GM19035 (cell line): ENCODE measurements at regions not wholly inside any gene's neighbourhood (a gene's known extent, or its start where the extent isn't known, plus 50 kb on each side); places are given as distances from the start of the nearest gene placed in this dataset.
"Not testable (repeated sequence)": the region's sequence is repeated elsewhere in the genome, so short reads cannot be mapped to it uniquely, and the experiment has no call there.

Experiments
- ATAC-seq: cut with Tn5 transposase; IDR thresholded peaks from one replicate; pipeline ENCODE4 v1.9.1; 2021; ENCODE audit not compliant: unreplicated experiment

DNA sequence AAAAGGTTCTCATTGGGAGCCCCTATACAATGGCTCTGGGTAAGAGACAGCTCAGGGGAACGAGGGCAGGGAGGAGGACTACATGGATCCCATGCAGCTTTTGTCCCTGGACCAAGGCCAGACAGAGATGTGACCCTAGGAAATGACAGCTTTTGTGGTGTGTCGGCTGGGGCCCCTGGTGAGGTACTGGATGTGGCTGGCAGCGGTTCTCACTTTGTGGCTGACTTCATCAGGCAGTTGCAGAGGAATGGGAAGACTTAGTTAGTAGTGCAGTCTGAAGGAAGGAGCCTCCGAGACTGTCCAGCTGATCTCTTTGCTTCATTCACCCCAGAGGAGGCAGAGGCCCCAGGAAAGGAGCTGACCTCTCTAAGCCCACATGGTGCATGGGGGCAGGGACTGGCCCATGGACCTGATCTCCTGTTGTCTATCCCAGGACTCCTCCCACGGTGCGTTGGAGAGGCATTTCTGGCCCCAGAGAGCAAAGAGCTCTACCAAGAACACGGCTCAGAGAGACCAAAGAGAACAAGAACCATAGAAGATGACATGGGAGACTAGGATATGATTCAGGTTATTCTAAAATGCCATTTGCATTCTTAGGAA is 202.9 kb downstream of the RPS24 start:
- no peak for ATAC-seq

DNA sequence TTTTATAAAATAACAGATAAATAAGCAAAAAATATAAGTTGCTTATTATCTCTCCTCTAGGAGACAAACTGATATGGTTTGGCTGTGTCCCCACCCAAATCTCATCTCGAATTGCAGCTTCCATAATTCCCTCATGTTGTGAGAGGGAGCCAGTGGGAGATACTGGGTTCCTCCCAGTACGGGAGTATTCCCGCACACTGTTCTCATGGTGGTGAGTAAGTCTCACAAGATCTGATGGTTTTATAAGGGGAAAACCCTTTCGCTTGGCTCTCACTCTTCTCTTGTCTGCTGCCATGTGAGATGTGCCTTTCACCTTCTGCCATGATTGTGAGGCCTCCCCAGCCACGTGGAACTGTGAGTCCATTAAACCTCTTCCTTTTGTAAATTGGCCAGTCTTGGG is 204.3 kb downstream of the RPS24 start:
- ATAC-seq = not testable (repeated sequence)

DNA sequence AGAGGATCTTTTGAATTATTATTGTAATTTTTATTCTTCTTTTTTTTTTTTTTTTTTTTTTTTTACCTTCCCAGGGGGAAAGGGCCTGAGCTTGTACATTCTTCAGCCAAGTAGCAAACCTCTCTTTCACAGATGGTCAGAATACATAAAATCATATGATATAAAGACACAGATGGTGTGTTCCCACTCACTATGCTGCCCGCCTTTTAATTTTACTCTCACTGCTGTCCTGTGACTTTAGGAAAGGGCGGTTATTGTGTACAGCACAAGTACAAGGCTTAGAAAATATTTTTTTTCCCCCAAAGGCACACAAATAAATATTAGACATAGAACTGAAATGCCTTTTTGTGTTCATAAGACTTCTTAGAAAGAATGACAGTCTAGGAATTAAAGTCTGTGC is 213.6 kb downstream of the RPS24 start:
- no peak for ATAC-seq

DNA sequence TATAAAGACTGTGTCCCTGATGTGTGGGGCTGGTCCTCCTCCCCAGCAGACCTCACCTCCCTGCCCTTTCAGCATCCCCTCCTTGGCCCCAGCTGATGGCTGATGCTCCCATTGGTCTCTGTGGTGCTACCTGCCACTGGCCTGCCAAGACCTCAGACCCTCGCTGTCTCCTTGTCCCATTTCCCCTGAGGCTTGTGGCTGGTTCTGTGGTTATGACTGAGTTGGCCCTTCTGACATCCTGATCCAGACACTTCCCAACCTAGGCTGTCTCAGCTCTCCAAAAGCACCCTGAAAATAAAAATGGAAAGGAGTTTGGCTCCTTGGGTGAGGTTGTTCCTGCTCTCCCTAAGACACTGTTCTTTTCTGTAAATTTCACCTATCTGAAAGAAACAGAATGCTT is 214.2 kb downstream of the RPS24 start:
- no peak for ATAC-seq

DNA sequence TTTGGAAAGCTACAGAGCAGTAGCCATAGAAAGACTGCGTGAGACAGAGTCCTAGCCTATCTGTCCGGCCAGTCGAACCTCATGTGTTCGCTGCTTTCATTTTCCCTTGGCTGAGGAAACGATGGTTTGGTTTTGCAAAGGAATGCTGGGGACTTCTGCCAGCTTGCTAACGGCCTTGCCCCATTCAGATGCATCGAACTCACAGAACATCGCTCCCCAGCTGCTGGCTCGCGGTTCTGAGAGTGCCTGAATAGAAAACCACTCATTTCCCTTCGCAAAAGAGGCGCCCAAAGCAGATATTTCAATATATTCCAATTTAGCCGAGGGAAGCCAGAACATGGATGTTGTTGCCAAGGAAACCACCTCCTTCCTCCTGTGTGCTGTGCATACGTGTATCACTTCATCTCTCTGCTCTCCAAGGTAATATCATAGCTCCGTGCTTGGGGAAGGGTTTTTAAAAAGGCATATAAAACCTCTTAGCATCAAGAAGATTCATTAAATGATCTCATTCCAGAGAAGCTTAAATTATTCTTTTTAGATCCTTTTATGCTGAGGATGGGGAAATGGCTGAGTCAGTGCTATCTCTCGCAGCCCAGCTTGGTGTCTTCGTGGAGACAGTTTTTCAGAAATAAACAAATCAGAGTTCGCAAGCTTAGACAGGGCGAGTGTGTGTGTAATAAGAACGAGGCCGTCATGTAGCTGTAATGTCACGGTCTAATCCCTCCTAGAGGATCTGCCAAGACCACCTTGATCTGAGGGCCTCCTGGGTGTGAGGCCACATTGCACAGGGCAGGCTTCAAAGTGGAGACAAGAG is 215.2 kb downstream of the RPS24 start:
- no peak for ATAC-seq

DNA sequence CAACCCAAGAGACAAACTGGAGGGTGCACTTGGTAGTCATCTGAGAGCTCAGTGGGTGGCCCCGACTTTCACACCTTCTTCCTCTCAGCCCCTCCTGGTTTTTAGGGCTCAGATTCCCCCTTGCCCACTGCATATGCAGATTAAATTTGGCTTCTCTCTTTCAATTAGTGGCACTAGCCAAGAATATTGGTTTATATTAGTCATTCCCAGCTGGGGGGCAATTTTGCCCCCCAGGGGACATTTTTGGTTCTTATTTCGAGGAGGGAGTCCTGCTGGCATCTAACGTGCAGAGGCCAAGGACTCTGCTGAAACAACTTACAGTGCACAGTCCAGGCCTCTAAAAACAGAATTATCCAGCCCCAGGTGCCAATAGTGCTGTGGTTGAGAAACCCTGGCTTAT is 216.0 kb downstream of the RPS24 start:
- no peak for ATAC-seq

DNA sequence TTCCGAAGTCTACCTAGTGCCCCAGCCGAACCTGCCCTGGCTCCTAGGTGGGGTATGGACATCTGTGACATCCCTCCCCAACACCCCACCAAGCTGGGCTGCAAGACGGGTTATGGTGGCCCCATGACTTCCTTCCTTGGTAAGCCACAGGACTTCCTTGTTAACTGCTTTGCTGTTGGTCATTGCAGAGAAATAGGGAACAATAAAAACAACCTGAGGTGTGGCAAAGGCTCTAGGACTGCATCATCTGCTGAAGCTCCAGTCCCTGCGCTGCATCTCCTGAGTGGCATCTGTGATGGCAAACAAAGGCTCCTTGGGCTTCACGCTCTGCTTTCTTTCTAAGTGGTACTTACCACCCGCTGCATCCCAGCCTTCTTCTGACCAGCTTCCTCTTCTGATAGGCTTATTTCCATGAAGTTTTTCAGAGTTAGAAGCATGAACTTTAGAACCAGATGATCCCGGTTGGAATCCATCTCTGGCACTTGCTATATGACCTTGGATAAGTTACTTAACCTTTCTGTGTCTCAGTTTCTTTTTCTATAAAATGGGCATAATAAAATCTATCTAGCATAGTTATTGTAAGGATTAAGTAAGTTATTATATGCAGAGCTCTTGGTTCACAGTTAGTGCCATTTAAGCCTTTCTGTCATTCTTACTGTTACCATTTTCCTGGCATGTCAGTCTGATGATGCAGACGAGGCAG is 216.8 kb downstream of the RPS24 start:
- ATAC-seq = no peak

DNA sequence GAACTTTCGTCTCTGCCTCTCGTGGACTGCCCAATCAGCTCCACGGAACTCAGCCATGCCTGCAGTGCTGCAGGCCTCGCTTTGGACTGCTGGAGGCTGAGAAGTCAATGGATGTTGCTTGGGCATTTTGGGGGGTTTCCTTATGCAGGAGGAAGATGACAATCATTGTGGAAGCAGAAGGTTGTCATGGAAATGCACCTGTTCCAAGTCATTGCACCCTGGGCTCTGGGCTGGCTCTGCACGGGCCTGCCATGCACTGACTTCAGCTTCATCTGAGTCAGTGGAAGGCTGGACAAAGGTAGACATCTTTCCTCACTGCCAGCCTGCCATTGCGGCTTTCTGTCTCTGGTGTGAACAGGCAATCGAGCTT is 217.3 kb downstream of the RPS24 start:
- ATAC-seq = no peak

DNA sequence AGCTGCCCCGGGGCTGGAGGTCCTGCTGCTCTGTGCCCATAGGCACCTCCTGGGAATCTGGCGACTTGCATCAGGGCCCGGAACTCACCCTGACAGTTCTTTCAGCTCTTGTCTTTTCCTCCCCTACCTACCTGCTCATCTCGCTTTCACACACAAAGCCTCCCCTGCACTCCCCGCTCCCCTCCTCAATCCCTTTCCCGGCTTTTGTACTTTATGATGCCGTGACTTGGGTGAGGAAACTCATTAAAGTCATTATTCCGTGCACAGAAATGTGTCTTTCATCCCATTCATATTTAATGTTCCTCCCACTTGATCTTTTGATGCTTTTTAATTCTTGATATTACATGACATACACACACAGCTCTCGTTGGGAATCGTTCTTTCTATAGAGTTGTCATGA is 218.6 kb downstream of the RPS24 start:
- ATAC-seq = no peak

DNA sequence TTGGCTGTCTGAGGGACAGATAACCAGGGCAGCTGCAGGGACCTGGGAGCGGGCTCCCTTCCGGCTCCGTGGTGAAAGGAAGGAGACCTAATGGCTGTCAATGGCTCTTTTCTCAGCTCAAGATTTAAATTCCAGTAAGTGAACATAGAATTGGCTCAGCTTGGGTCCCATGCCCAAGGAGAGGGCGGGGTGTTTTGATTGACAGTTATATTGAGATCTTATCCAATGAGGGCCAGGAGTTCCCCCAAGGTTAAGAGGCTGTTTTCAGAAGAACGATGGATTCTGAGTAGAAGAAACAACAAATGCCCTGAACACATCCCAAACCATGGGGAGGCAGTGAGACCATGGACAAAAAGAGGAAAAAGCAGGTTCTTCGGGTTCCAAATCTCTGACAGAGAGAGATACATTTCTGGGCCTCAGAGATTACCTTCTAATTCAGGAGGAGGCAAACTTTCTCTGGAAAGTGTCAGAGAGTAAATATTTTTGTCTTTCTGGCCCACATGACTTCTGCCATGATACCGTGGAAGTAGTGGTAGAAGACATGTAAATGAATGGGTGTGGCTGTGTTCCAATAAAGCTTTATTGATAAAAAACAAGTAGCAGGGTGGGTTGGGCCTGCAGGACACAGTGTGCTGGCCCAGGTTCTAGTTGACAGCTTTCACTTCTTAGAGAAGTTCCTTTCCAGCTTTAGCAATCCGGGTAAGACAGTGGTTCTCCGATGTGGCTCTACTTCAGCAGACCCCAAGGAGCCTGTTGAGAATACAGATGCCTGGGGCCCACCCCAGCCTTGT is 219.6 kb downstream of the RPS24 start:
- ATAC-seq = no peak

DNA sequence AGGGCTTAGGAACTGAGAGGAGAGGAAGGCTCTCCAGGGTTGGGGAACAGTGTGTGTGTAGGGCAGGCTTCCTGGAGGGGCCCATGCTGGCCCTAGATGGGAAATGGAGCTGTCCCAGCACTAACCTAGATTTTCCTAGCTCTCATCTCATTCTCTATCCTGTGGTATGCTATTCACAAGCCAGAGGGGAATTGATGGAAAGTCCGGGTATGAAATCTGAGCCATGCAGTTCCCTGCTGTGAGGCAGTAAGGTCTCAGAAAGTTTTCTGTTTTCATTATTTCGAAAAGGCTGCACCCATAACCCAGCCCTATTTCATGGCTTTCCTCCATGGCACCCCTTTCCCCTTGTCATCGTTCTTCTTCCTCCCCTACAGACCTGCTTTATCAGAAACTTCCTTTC is 220.3 kb downstream of the RPS24 start:
- ATAC-seq = no peak

DNA sequence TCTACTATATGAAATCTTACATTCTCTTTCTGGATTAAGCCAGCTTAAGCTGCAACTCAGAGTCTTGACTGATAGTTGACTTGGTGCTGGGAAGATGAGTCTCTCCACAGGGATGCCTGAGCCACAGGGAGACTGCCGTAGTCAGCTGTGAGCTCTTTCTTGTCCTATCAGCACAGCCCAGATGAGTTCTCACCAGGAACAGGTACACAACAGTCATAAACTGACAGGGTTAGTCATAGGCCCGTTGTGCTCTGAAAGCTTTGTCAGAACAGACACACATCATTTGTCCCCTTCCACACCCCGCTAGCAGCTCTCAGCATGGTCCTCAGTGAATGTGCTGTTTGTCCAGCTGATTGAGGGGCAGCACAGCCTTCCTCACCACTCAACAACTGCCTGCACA is 221.6 kb downstream of the RPS24 start:
- no peak for ATAC-seq

DNA sequence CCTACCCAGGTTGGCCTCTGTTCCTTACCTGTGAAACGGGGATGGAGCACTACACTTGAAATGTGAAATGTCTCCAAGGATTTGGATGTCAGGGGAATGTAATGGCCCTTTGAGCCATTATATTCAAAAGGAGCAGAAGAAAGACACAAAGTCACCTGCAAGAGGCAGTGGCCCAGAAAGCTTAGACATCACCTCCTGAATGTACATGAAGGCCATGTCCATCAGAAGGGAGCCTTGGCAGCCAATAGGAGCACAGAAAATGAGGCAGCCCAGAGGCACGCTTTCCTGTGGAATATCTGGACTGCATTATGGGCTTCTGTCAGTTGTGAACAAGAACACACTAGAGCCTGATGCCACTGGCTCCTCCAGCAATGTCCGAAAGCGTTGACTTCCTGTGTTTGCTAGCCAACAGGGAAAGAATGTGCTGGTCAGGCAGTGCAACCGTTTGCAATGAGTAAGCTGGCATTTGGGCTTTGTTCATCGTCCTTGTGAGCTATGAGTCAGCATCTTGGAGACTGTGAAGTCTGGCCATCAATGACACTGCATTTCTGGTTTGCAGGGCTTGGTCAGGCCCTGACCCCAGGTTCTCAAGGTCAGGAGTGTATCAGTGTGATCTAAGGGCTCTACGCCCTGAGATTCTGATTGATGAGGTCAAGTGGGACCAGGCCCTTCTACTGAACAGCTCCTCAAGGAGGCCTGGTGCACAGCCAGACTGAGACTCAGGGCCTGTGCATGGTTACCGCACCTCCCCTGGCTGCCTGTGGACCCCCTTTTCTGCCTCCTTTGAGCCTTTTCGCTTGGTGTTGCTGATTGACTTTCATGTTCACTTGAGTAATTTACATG is 222.4 kb downstream of the RPS24 start:
- ATAC-seq = no peak

DNA sequence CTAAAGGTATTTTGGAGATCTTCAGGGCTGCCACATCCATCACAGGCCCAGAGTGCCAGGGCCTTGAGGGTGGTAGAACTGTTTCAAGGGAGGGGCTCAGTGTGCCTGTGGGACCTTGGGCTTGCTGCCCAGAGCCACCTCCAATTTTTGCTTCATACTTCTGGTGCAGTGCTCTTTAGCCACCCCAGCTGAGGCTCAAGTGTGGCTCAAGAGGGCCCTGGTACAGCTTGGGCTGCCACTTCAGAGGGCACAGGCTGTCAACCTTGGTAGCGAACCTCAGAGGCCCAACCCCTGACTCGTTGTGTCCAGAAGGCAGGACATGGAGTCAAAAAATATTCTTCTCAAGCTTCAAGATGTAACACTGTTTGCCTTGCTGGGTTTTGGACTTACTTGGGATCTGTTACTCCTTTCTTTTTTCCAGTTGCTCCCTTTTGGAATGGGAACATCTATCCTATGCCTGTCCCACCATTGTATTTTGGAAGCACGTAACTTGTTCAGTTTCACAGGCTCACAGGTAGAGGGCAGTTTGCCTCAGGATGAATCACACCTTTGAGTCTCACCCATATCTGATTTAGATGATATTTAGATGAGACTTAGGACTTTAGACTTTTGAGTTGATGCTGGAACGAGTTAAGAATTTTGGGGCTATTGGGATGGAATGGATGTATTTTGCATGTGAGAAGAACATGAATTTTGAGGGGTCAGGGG is 224.8 kb downstream of the RPS24 start:
- no peak for ATAC-seq

DNA sequence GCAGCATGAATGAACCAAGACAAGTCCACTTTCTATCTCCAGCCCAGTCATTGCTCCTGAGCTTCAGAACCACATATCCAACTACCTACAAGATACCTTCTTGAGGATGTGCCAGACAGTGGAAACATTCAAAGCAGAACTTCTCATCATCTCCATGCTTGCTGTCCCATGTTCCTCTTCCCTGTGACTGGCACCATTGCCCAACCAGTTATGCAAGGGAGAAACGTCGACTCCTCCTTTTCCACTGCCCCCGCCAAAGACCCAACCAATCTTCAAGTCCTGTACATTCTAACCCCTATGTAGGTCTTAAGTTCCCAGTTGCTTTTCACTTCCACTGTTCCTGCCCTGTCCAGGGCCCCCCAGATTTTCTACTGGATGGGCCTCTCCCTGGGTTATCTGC is 225.7 kb downstream of the RPS24 start:
- ATAC-seq = no peak

DNA sequence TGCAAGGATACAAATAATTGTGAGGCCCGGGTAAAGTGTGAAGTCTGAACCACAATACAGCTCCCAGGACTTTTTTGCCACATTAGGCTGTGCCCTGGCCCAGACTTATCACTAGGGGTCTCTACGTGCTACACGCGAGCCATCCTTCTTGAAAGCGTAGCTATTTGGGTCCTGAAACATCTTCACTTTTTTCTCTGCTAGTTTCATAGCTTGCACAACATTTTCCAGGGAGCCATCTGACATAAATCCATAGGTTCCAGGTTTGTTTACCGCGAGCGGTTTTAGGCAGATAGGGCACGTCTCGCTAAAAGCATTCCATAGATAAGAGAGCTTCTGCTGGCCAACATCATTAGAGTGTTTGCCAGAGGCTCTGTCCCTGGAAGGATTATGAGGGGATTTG is 226.5 kb downstream of the RPS24 start:
- ATAC-seq = no peak

DNA sequence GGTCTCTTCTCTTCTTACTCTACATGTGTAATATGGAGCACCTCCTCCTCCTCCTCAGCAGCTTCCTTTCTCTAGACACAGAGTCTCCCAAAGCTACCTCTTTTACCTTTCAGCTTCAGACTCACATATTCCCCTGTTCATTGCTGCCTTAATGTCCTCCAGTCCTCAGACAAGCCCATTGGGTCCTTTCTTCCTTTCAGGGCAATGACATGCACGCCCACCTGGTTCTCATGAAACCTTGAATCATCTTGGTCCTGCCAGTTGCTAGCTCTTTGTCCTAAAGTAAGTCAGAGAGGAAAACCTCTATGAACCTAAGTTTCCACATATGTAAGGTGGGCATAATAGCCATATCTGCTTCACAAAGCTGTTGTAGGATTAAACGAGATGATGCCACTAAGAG is 227.0 kb downstream of the RPS24 start:
- no peak for ATAC-seq

DNA sequence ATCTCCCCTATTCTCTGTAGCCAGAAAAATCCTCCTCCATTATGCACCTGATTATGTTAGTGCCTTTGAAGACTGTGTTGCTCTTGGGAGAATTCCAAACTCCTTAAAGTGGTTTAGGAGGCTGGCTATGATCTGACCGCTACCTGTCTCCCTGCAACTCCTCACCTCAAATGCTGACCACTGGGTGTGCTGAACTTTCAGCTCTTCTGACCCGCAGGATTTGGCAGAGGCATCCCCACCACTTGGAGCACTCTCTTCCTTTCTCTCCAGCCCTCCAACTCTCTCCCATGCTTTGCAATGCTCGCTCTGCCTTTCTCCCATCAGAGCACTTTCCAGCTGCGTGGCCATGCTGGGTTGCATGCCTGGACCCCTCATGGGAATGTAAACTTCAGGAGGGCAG is 227.6 kb downstream of the RPS24 start:
- ATAC-seq = no peak

DNA sequence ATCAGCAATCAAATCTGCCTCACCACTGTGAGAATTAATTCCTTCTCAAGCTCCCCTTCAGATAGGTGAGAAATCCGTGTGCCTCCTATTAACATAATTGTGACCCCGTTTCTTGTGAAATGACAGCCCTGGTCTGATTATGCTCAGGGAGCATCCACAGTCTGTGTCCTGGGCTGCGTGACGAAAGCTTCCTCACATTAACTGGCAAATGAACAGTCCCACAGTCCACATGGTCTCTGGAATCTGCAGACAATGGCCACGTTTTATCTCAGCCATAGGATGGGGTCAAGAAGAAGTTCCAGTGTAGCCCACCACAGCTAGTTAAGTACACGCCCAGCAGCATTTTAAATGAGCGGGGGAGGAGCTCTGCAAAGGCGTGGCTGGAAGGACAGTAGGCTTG is 229.2 kb downstream of the RPS24 start:
- ATAC-seq = no peak

DNA sequence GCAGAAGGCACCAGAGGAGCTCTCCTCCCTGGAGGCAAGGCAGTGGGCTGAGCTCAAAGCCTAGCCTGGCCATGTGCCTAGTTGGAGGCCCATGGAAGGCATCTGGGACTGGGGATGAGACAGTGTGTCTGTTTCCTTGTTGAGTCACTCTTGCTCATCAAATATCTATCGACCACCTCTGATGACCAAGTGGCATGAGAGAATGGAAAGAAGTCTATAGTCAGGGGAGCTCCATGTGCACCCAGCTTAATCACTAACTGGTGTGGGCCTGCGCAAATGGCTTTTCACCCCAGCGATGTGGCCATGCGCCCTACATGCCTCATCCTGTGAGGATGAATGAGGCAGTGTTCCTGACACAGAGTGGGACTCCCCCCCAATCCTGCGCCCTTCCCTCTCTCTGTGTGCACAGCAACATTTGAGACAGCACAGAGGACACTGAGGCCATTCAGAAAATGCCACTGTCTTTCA is 229.9 kb downstream of the RPS24 start:
- ATAC-seq = no peak
